Esophagus squamous epithelium (tissue), 5 donors: ENCODE measurements at regions not wholly inside any gene's neighbourhood (a gene's known extent, or its start where the extent isn't known, plus 50 kb on each side); places are given as distances from the start of the nearest gene placed in this dataset.
"Not testable (repeated sequence)": the region's sequence is repeated elsewhere in the genome, so short reads cannot be mapped to it uniquely, and the experiment has no call there.

ENCODE experiments used
- DNase-seq: peaks from one replicate; lab custom pipeline; 2025; lab: John Stamatoyannopoulos, UW
- H3K27ac ChIP-seq, 4 donors: fragments of 200-600 bp; sonication (generic); one replicate each; pipeline ENCODE4 v1.5.1; 2016 to 2019; ENCODE audit warnings: mild to moderate bottlenecking in 1 of 4
- H3K27me3 ChIP-seq, 4 donors: fragments of 200-600 bp; sonication (generic); 1 replicate in 3 of 4; 2 replicates in 1 of 4; pipeline versions ENCODE4 v1.5.1 to v1.6.0; 2017 to 2021; ENCODE audit warnings: antibody characterized with exemption in 1 of 4
- H3K36me3 ChIP-seq, 3 donors: fragments of 200-600 bp; sonication (generic); one replicate each; pipeline ENCODE4 v1.5.1; 2016 to 2019
- H3K4me1 ChIP-seq, 3 donors: fragments of 200-600 bp; sonication (generic); one replicate each; pipeline ENCODE4 v1.5.1; 2017 to 2019
- H3K4me3 ChIP-seq, 4 donors: fragments of 200-600 bp; sonication (generic); 1 replicate in 3 of 4; 2 replicates in 1 of 4; pipeline ENCODE4 v1.5.1; 2016 to 2019; ENCODE audit warnings: mild to moderate bottlenecking in 2 of 4, moderate library complexity in 1 of 4
- H3K9me3 ChIP-seq, 3 donors: fragments of 200-600 bp; sonication (generic); one replicate each; pipeline ENCODE4 v1.5.1; 2016 to 2019
- CTCF ChIP-seq, 6 experiments: fragments of 450-650 bp in 4 of 6; fragments of 200-600 bp in 2 of 6; sonication (generic) in 2 of 6; IDR thresholded peaks; one replicate each; pipeline ENCODE4 v1.5.1; 2016 to 2019; ENCODE audit warnings: antibody characterized with exemption in 6 of 6, mild to moderate bottlenecking in 4 of 6, moderate library complexity in 4 of 6
- POLR2A ChIP-seq, 4 donors: fragments of 450-650 bp; IDR thresholded peaks; one replicate each; pipeline ENCODE4 v1.6.1; 2017; ENCODE audit warnings: antibody characterized with exemption in 4 of 4, mild to moderate bottlenecking in 4 of 4, moderate library complexity in 3 of 4
- WGBS, 2 donors: methylation state at CpG; one replicate each; pipeline ENCODE4 v1.1.5; 2018; 5-methylcytosine and 5-hydroxymethylcytosine counted together
- intact Hi-C: fragments of 100-400 bp; cut with DNase I; formaldehyde crosslinking; loops from one replicate; pipeline ENCODE4 v1.15.0; 2022
- donor health status: DM: yes; HTN: yes; CAD: no.

GRCh38 chr19:21611659-21612402 is 106.4 kb downstream of the ZNF429 start:
- no peak overlapping the region for H3K4me3 ChIP-seq
- no peaks in the 10 kb centered on the region for H3K4me1 ChIP-seq
- intact Hi-C loops = no loop called here
- no peaks in the 10 kb centered on the region for H3K36me3 ChIP-seq
- H3K27ac ChIP-seq = no peak overlapping the region
- no peaks in the 10 kb centered on the region for H3K27me3 ChIP-seq
- no peak for DNase-seq
- H3K9me3 ChIP-seq = peaks cover 0 to 5% (median 0%) of the 10 kb centered on the region in 3 donors
- no peak for TF ChIP-seq POLR2A (IDR thresholded peaks at IDR 0.05)
- WGBS, 2 donors = 42 to 43% methylated on average over 4 of the region's 4 CpGs

GRCh38 chr19:21610787-21611186 is 105.4 kb downstream of the ZNF429 start:
- no peaks in the 10 kb centered on the region for H3K4me1 ChIP-seq
- H3K4me3 ChIP-seq = no peak overlapping the region
- no peak overlapping the region for H3K27ac ChIP-seq
- WGBS, 2 donors = 38 to 50% methylated on average over 1 of the region's 1 CpG
- H3K27me3 ChIP-seq = no peaks in the 10 kb centered on the region
- intact Hi-C loops = no loop called here
- no peak for DNase-seq
- peaks cover 0 to 2% (median 0%) of the 10 kb centered on the region in 3 donors for H3K9me3 ChIP-seq
- no peaks in the 10 kb centered on the region for H3K36me3 ChIP-seq
- TF ChIP-seq POLR2A (IDR thresholded peaks at IDR 0.05) (no peak), CTCF (IDR thresholded peaks at IDR 0.05) (no peak)

GRCh38 chr19:21610341-21610740 is 104.9 kb downstream of the ZNF429 start:
- H3K4me3 ChIP-seq = no peak overlapping the region
- no peak for DNase-seq
- H3K9me3 ChIP-seq = peaks cover 0 to 5% (median 0%) of the 10 kb centered on the region in 3 donors
- no peaks in the 10 kb centered on the region for H3K36me3 ChIP-seq
- H3K27me3 ChIP-seq = no peaks in the 10 kb centered on the region
- H3K27ac ChIP-seq = no peak overlapping the region
- 50 to 78% methylated on average over 3 of the region's 3 CpGs for WGBS, 2 donors
- intact Hi-C loops = no loop called here
- H3K4me1 ChIP-seq = peaks cover 0 to 4% (median 0%) of the 10 kb centered on the region in 3 donors
- TF ChIP-seq CTCF (IDR thresholded peaks at IDR 0.05) = no peak
- no peak for TF ChIP-seq POLR2A (IDR thresholded peaks at IDR 0.05)

DNA sequence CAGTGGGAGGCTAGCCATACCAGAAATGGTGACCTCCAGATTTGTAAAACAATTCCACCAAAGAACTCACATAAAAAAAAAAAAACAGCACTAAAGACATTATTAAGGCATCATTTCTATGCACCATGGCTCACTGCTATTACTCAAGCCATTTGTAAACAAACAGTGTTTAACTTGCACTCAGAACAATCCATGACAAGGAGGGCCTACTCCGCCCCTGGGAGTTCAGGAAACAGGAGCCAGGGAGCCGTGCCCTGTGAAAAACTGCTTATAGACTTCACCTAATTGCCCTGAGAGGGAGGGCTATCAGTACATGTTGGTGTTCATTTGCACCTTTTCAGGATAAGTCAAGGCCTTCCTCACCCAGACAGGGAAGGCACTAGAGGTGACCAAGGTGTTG is 103.2 kb downstream of the ZNF429 start:
- peak overlapping the region in 1 of 4 donors; percentile 30 for H3K27ac ChIP-seq
- H3K9me3 ChIP-seq = peaks cover 0 to 5% (median 0%) of the 10 kb centered on the region in 3 donors
- H3K4me1 ChIP-seq = peaks cover 0 to 21% (median 0%) of the 10 kb centered on the region in 3 donors
- no peaks in the 10 kb centered on the region for H3K36me3 ChIP-seq
- H3K4me3 ChIP-seq = no peak overlapping the region
- no peaks in the 10 kb centered on the region for H3K27me3 ChIP-seq
- DNase-seq = no peak
- 29 to 54% methylated on average over 2 of the region's 2 CpGs for WGBS, 2 donors
- intact Hi-C loops = no loop called here
- TF ChIP-seq CTCF (IDR thresholded peaks at IDR 0.05) = no peak
- TF ChIP-seq POLR2A (IDR thresholded peaks at IDR 0.05) = no peak

DNA sequence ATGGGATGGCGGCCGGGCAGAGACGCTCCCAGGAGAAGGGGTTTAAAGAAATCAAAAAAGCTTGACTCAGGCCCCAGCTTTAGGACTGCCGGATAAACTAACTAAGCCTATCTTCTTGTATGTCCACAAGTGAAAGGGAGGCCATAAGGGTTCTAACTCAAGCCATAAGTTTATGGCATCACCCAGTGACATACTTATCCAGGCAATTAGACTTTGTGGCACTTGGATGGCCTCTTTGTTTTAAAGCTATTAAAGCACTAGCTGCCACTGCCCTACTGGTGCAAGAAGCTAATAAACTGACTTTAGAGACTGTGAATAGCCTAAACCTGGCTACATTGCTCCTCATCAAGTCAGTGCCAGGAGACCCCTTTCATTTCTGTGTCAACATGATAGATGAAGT is 102.0 kb downstream of the ZNF429 start:
- Histone ChIP-seq H3K4me3 (no peak overlapping the region), H3K27ac (no peak overlapping the region), H3K36me3 (no peaks in the 10 kb centered on the region), H3K9me3 (peaks cover 0 to 5% (median 0%) of the 10 kb centered on the region in 3 donors), H3K4me1 (peaks cover 0 to 25% (median 0%) of the 10 kb centered on the region in 3 donors), H3K27me3 (no peaks in the 10 kb centered on the region)
- 83 to 87% methylated on average over 1 to 4 of the region's 4 CpGs for WGBS, 2 donors
- no peak for TF ChIP-seq CTCF (IDR thresholded peaks at IDR 0.05)
- TF ChIP-seq POLR2A (IDR thresholded peaks at IDR 0.05) = no peak
- intact Hi-C loops = no loop called here
- no peak for DNase-seq

GRCh38 chr19:21607011-21607410 is 101.6 kb downstream of the ZNF429 start:
- WGBS, 2 donors = no CpG with 5 or more reads among the region's 31 CpGs
- H3K4me3 ChIP-seq, H3K27me3 ChIP-seq, H3K36me3 ChIP-seq, H3K9me3 ChIP-seq, intact Hi-C loops, H3K27ac ChIP-seq, DNase-seq: not testable (repeated sequence)
- peaks cover 0 to 25% (median 0%) of the 10 kb centered on the region in 3 donors for H3K4me1 ChIP-seq

DNA sequence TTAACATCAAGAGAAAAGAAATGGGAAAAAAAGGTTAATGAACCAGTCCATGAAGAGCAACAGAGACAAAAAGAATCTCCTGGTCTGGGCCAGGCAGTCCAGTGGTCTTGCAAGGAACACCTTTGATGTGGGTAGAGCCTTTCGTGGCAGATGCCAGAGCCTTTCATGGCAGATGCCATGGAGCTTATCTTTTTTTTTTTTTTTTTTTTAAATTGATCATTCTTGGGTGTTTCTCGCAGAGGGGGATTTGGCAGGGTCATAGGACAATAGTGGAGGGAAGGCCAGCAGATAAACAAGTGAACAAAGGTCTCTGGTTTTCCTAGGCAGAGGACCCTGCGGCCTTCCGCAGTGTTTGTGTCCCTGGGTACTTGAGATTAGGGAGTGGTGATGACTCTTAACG is 100.9 kb downstream of the ZNF429 start:
- H3K4me1 ChIP-seq = peaks cover 0 to 25% (median 0%) of the 10 kb centered on the region in 3 donors
- DNase-seq, H3K4me3 ChIP-seq, H3K27ac ChIP-seq, H3K9me3 ChIP-seq, H3K27me3 ChIP-seq, H3K36me3 ChIP-seq, intact Hi-C loops: not testable (repeated sequence)
- 87 to 95% methylated on average over 2 of the region's 5 CpGs for WGBS, 2 donors
